Parathyroid adenoma (tissue), 2 donors: ENCODE measurements at regions not wholly inside any gene's neighbourhood (a gene's known extent, or its start where the extent isn't known, plus 50 kb on each side); places are given as distances from the start of the nearest gene placed in this dataset.

Source experiments
- H2AFZ ChIP-seq: fragments of 300-600 bp; sonication (generic); one replicate; pipeline ENCODE4 v1.7.0; 2017; ENCODE audit warnings: antibody characterized with exemption, mild to moderate bottlenecking
- H3K27ac ChIP-seq: fragments of 300-600 bp; sonication (generic); one replicate; pipeline ENCODE4 v1.7.0; 2017
- H3K27me3 ChIP-seq: fragments of 300-600 bp; sonication (generic); one replicate; pipeline ENCODE4 v1.7.0; 2017; ENCODE audit warnings: low read length; ENCODE audit not compliant: control insufficient read depth, insufficient read depth
- H3K36me3 ChIP-seq: fragments of 300-600 bp; sonication (generic); one replicate; pipeline ENCODE4 v1.7.0; 2017; ENCODE audit warnings: low read length; ENCODE audit not compliant: control insufficient read depth, insufficient read depth
- H3K4me1 ChIP-seq: fragments of 300-600 bp; sonication (generic); one replicate; pipeline ENCODE4 v1.7.0; 2017; ENCODE audit warnings: control low read depth
- H3K4me2 ChIP-seq: fragments of 300-600 bp; sonication (generic); one replicate; pipeline ENCODE4 v1.7.0; 2017; ENCODE audit warnings: low read length
- H3K4me3 ChIP-seq: fragments of 300-600 bp; sonication (generic); one replicate; pipeline ENCODE4 v1.7.0; 2017; ENCODE audit warnings: low read depth, low read length
- H3K79me2 ChIP-seq: fragments of 300-600 bp; sonication (generic); one replicate; pipeline ENCODE4 v1.7.0; 2017; ENCODE audit warnings: control low read depth
- H3K9ac ChIP-seq: fragments of 300-600 bp; sonication (generic); one replicate; pipeline ENCODE4 v1.7.0; 2017; ENCODE audit warnings: mild to moderate bottlenecking
- H3K9me3 ChIP-seq: fragments of 300-600 bp; sonication (generic); one replicate; pipeline ENCODE4 v1.7.0; 2017; ENCODE audit warnings: low read length; ENCODE audit not compliant: control insufficient read depth
- CTCF ChIP-seq: fragments of 300-600 bp; sonication (generic); IDR thresholded peaks from one replicate; pipeline ENCODE4 v1.7.0; 2017; ENCODE audit warnings: antibody characterized with exemption, mild to moderate bottlenecking
- donor health status: primary hyperparathyroidism.

DNA sequence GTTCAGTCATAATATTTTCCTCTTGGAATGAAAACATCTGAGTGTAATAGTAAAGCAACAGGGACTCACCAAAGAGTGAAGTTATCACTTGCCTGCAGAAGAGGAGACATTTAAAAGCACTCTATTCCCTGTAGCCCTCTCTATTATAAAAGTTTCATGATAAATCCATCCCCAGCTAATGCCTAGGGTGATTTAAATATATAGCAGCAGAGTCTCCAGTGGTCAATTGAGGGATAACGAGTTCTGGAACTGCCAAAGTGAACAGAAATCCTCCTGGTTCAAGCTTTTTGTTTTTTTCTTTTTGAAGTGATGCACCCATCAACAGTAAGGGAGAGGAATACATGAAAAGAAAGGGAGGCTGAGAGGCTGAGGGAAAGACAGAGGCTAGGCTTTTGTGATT, 87.3 kb downstream of the EVX1 start:
- no peak overlapping the region for H3K4me2 ChIP-seq
- H3K79me2 ChIP-seq = no peaks in the 10 kb centered on the region
- H3K4me3 ChIP-seq = no peak overlapping the region
- no peak overlapping the region for H3K27ac ChIP-seq
- H3K4me1 ChIP-seq = no peaks in the 10 kb centered on the region
- H3K9ac ChIP-seq = no peak overlapping the region
- no peak for TF ChIP-seq CTCF
- no peaks in the 10 kb centered on the region for H3K36me3 ChIP-seq
- H2AFZ ChIP-seq = no peak overlapping the region
- H3K27me3 ChIP-seq = no peaks in the 10 kb centered on the region
- H3K9me3 ChIP-seq = no peaks in the 10 kb centered on the region

DNA sequence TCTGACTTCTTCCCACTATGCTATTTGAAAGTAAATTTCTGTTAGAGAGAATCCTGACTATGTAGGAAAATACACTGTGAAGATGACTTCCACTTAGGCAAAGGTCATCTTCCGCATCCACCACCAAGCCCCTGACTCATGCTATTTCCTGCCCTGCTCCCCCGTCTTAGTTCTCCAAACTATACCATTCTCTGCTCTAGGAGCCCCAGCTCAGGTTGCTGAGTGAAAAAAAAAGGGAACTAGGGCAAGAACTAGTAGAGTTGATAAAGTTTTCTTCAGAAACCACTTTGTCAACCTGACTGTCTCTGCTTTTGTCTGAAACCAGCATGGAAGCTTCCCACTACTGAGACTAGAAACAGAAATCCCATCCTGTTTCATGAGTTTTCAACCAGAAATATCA, 96.9 kb downstream of the EVX1 start:
- Histone ChIP-seq H3K79me2 (no peaks in the 10 kb centered on the region), H3K27me3 (no peaks in the 10 kb centered on the region), H2AFZ (no peak overlapping the region), H3K4me3 (no peak overlapping the region), H3K36me3 (no peaks in the 10 kb centered on the region), H3K27ac (no peak overlapping the region), H3K4me2 (no peak overlapping the region), H3K9me3 (no peaks in the 10 kb centered on the region), H3K4me1 (no peaks in the 10 kb centered on the region), H3K9ac (no peak overlapping the region)
- TF ChIP-seq CTCF = no peak

GRCh38 chr7:27344471-27344870, 101.9 kb downstream of the EVX1 start:
- no peak overlapping the region for H3K4me2 ChIP-seq
- no peak overlapping the region for H2AFZ ChIP-seq
- no peaks in the 10 kb centered on the region for H3K36me3 ChIP-seq
- no peak for TF ChIP-seq CTCF
- no peaks in the 10 kb centered on the region for H3K4me1 ChIP-seq
- H3K79me2 ChIP-seq = no peaks in the 10 kb centered on the region
- H3K4me3 ChIP-seq = no peak overlapping the region
- H3K27me3 ChIP-seq = no peaks in the 10 kb centered on the region
- H3K27ac ChIP-seq = no peak overlapping the region
- no peaks in the 10 kb centered on the region for H3K9me3 ChIP-seq
- no peak overlapping the region for H3K9ac ChIP-seq

GRCh38 chr7:27345164-27345887, 102.7 kb downstream of the EVX1 start:
- H3K9me3 ChIP-seq = no peaks in the 10 kb centered on the region
- no peaks in the 10 kb centered on the region for H3K27me3 ChIP-seq
- no peak overlapping the region for H2AFZ ChIP-seq
- H3K79me2 ChIP-seq = no peaks in the 10 kb centered on the region
- no peak overlapping the region for H3K4me3 ChIP-seq
- no peak overlapping the region for H3K4me2 ChIP-seq
- no peak overlapping the region for H3K9ac ChIP-seq
- TF ChIP-seq CTCF = no peak
- no peaks in the 10 kb centered on the region for H3K36me3 ChIP-seq
- no peak overlapping the region for H3K27ac ChIP-seq
- H3K4me1 ChIP-seq = no peaks in the 10 kb centered on the region

- Histone ChIP-seq H3K4me3 (no peak overlapping the region), H3K4me1 (no peaks in the 10 kb centered on the region), H3K27me3 (no peaks in the 10 kb centered on the region), H3K9me3 (no peaks in the 10 kb centered on the region), H3K36me3 (no peaks in the 10 kb centered on the region), H3K27ac (no peak overlapping the region), H3K79me2 (no peaks in the 10 kb centered on the region), H3K4me2 (no peak overlapping the region), H2AFZ (no peak overlapping the region), H3K9ac (no peak overlapping the region)
- TF ChIP-seq CTCF = no peak
Observed at GRCh38 chr7:27345997-27346396, 103.4 kb downstream of the EVX1 start.
